Fibroblast of lung (primary cell): ENCODE measurements at regions not wholly inside any gene's neighbourhood (a gene's known extent, or its start where the extent isn't known, plus 50 kb on each side); places are given as distances from the start of the nearest gene placed in this dataset.

Experiments used
- DNase-seq, 2 donors: peaks; one replicate each; pipeline versions ENCODE4 v3.0.0 to v3.0.0-alpha.2; 2010; ENCODE audit warnings: low read depth in 2 of 2
- H2AFZ ChIP-seq: 2 replicates; pipeline ENCODE4 v1.5.1; 2012; ENCODE audit warnings: low read length, control low read depth, inconsistent platforms
- H3K27ac ChIP-seq: 2 replicates; pipeline ENCODE4 v1.5.1; 2011; ENCODE audit warnings: low read length, control low read depth; ENCODE audit not compliant: insufficient read depth
- H3K27me3 ChIP-seq: 2 replicates; pipeline ENCODE4 v1.5.1; 2011; ENCODE audit warnings: mild to moderate bottlenecking, low read length; ENCODE audit not compliant: control insufficient read depth, insufficient read depth
- H3K36me3 ChIP-seq: 2 replicates; pipeline ENCODE4 v1.5.1; 2011; ENCODE audit warnings: low read length; ENCODE audit not compliant: control insufficient read depth, insufficient read depth
- H3K4me1 ChIP-seq: 2 replicates; pipeline ENCODE4 v1.5.1; 2011; ENCODE audit warnings: low read length; ENCODE audit not compliant: control insufficient read depth, insufficient read depth; ENCODE audit errors: extremely low read depth
- H3K4me2 ChIP-seq: 2 replicates; pipeline ENCODE4 v1.5.1; 2011; ENCODE audit warnings: low read length, control low read depth; ENCODE audit not compliant: insufficient read depth; ENCODE audit errors: extremely low read depth
- H3K4me3 ChIP-seq, 4 experiments: fragments of 200-600 bp in 1 of 4; sonication (generic) in 1 of 4; replicated peaks in 1 of 4; 2 replicates each; pipeline ENCODE4 v1.5.1; 2011 to 2016; ENCODE audit warnings: low read length in 4 of 4, low read depth in 3 of 4, mild to moderate bottlenecking in 3 of 4, control low read depth in 2 of 4, inconsistent platforms in 1 of 4, mixed read lengths in 1 of 4; ENCODE audit not compliant: insufficient read depth in 1 of 4; ENCODE audit errors: control extremely low read depth in 1 of 4
- H3K79me2 ChIP-seq: 2 replicates; pipeline ENCODE4 v1.5.1; 2012; ENCODE audit warnings: mild to moderate bottlenecking, low read length, inconsistent platforms; ENCODE audit not compliant: control insufficient read depth, insufficient read depth
- H3K9ac ChIP-seq: 2 replicates; pipeline ENCODE4 v1.5.1; 2011; ENCODE audit warnings: mild to moderate bottlenecking, low read length, control low read depth; ENCODE audit not compliant: insufficient read depth
- H3K9me3 ChIP-seq: 2 replicates; pipeline ENCODE4 v1.5.1; 2012; ENCODE audit warnings: low read depth, low read length; ENCODE audit not compliant: control insufficient read depth, insufficient read depth
- H4K20me1 ChIP-seq: 2 replicates; pipeline ENCODE4 v1.5.1; 2011; ENCODE audit warnings: low read length; ENCODE audit not compliant: control insufficient read depth, insufficient read depth; ENCODE audit errors: extremely low read depth
- CTCF ChIP-seq, 2 donors: IDR thresholded peaks in 1 of 2; conservative IDR thresholded peaks in 1 of 2; 1 replicate in 1 of 2; 2 replicates in 1 of 2; pipeline ENCODE4 v1.5.1; 2011 to 2012; ENCODE audit warnings: low read length in 2 of 2, control low read depth in 1 of 2, inconsistent platforms in 1 of 2, low read depth in 1 of 2, mild to moderate bottlenecking in 1 of 2
- EZH2 ChIP-seq: IDR thresholded peaks from 2 replicates; pipeline ENCODE4 v1.5.1; 2012; ENCODE audit warnings: low read length, control low read depth, mild to moderate bottlenecking; ENCODE audit errors: missing control alignments

GRCh38 chr1:189510827-189511226 is 966.8 kb downstream of the BRINP3 start:
- no peak for TF ChIP-seq CTCF (conservative IDR thresholded peaks at IDR 0.05 in 1 of 2, IDR thresholded peaks at IDR 0.05 in 1 of 2; ENCODE audit: low read depth in 1 of 2, low read length in 2 of 2)
- TF ChIP-seq EZH2: no peak
- H3K4me1 ChIP-seq: no peaks in the 10 kb centered on the region
- H3K4me2 ChIP-seq: no peak overlapping the region
- H3K4me3 ChIP-seq: no peak overlapping the region
- H3K79me2 ChIP-seq: no peaks in the 10 kb centered on the region
- H3K36me3 ChIP-seq: no peaks in the 10 kb centered on the region
- no peaks in the 10 kb centered on the region for H4K20me1 ChIP-seq
- H3K27me3 ChIP-seq: no peaks in the 10 kb centered on the region
- H3K9me3 ChIP-seq: no peaks in the 10 kb centered on the region
- no peak overlapping the region for H3K9ac ChIP-seq
- H2AFZ ChIP-seq: no peak overlapping the region
- DNase-seq: no peak
- no peak overlapping the region for H3K27ac ChIP-seq

- H3K79me2 ChIP-seq: no peaks in the 10 kb centered on the region
- TF ChIP-seq CTCF (conservative IDR thresholded peaks at IDR 0.05 in 1 of 2, IDR thresholded peaks at IDR 0.05 in 1 of 2; ENCODE audit: low read depth in 1 of 2, low read length in 2 of 2): no peak
- no peak for TF ChIP-seq EZH2
- no peak overlapping the region for H3K9ac ChIP-seq
- H3K4me2 ChIP-seq: no peak overlapping the region
- no peaks in the 10 kb centered on the region for H3K36me3 ChIP-seq
- no peaks in the 10 kb centered on the region for H4K20me1 ChIP-seq
- H3K4me3 ChIP-seq: no peak overlapping the region
- H2AFZ ChIP-seq: no peak overlapping the region
- H3K9me3 ChIP-seq: no peaks in the 10 kb centered on the region
- no peaks in the 10 kb centered on the region for H3K27me3 ChIP-seq
- no peak overlapping the region for H3K27ac ChIP-seq
- DNase-seq: no peak
- no peaks in the 10 kb centered on the region for H3K4me1 ChIP-seq
Measured at GRCh38 chr1:189513091-189513490, 964.6 kb downstream of the BRINP3 start.

GRCh38 chr1:189522441-189522840 is 955.2 kb downstream of the BRINP3 start:
- Histone ChIP-seq H3K4me2 (no peak overlapping the region), H3K27ac (no peak overlapping the region), H4K20me1 (no peaks in the 10 kb centered on the region), H3K4me3 (no peak overlapping the region), H3K4me1 (no peaks in the 10 kb centered on the region), H3K27me3 (no peaks in the 10 kb centered on the region), H2AFZ (no peak overlapping the region), H3K79me2 (no peaks in the 10 kb centered on the region), H3K9ac (no peak overlapping the region), H3K9me3 (no peaks in the 10 kb centered on the region), H3K36me3 (no peaks in the 10 kb centered on the region)
- no peak for DNase-seq
- TF ChIP-seq EZH2 (no peak), CTCF (conservative IDR thresholded peaks at IDR 0.05 in 1 of 2, IDR thresholded peaks at IDR 0.05 in 1 of 2; ENCODE audit: low read depth in 1 of 2, low read length in 2 of 2) (no peak)
